GM12878 (cell line): ENCODE measurements at regions not wholly inside any gene's neighbourhood (a gene's known extent, or its start where the extent isn't known, plus 50 kb on each side); places are given as distances from the start of the nearest gene placed in this dataset.

ENCODE experiments used
- ATAC-seq: fragments of 200-7000 bp; cut with Tn5 transposase; 3 replicates; pipeline ENCODE4 v1.9.1; 2020; ENCODE audit warnings: mild to moderate bottlenecking, moderate library complexity
- BruUV-seq: library from RNA; stranded (reverse); fragments of 400-500 nt; replicated peaks from 2 replicates; lab custom pipeline; 2021; lab: Mats Ljungman, UMichigan
- CTCF ChIA-PET: fragments of 300-600 bp; sonication (Branson Sonifier 250); formaldehyde crosslinking; extraction: SDS; loops from one replicate; lab custom pipeline; 2021; ENCODE audit warnings: inconsistent platforms; lab: Yijun Ruan, JAX
- POLR2A ChIA-PET: fragments of 350-600 bp; formaldehyde crosslinking; extraction: SDS; loops from one replicate; lab custom pipeline; 2021; ENCODE audit warnings: inconsistent platforms; lab: Charles Lee
- RAD21 ChIA-PET: fragments of 300-600 bp; sonication (Branson Sonifier 250); formaldehyde crosslinking; loops from one replicate; lab custom pipeline; 2023; ENCODE audit warnings: antibody characterized with exemption; ENCODE audit not compliant: unreplicated experiment; lab: Charles Lee
- SMC1A ChIA-PET: fragments of 300-600 bp; sonication (Branson Sonifier 250); formaldehyde crosslinking; loops from one replicate; lab custom pipeline; 2023; ENCODE audit not compliant: unreplicated experiment, uncharacterized antibody; lab: Charles Lee
- DNase-seq: peaks from one replicate; pipeline ENCODE4 v3.0.0-alpha.2; 2011; ENCODE audit warnings: low read depth, low spot score
- FAIRE-seq: peaks from 3 replicates; lab custom pipeline; 2011; peaks lifted over from hg19 to GRCh38; lab: Jason Lieb, UNC
- H2AFZ ChIP-seq: 2 replicates; pipeline ENCODE4 v1.6.0; 2011; ENCODE audit warnings: low read depth, low read length, control low read depth; ENCODE audit not compliant: control insufficient read depth
- H3K27ac ChIP-seq: 2 replicates; pipeline ENCODE4 v1.5.1; 2011; ENCODE audit warnings: control low read depth; ENCODE audit not compliant: control insufficient read depth, insufficient read depth
- H3K27me3 ChIP-seq, 2 experiments: replicated peaks in 1 of 2; 2 replicates each; pipeline versions ENCODE4 v1.6.0 to v1.6.1; 2011; ENCODE audit warnings: low read length in 1 of 2; ENCODE audit not compliant: control insufficient read depth in 2 of 2, insufficient read depth in 2 of 2
- H3K36me3 ChIP-seq, 2 experiments: 2 replicates each; pipeline ENCODE4 v1.5.1; 2011; ENCODE audit warnings: low read length in 1 of 2; ENCODE audit not compliant: control insufficient read depth in 2 of 2, insufficient read depth in 2 of 2
- H3K4me1 ChIP-seq: 2 replicates; pipeline ENCODE4 v1.6.1; 2011; ENCODE audit warnings: mild to moderate bottlenecking, low read length, moderate library complexity, mixed read lengths; ENCODE audit not compliant: control insufficient read depth, insufficient read depth
- H3K4me2 ChIP-seq: 2 replicates; pipeline ENCODE4 v1.6.0; 2011; ENCODE audit warnings: control low read depth; ENCODE audit not compliant: control insufficient read depth, insufficient read depth
- H3K4me3 ChIP-seq: fragments of 200-600 bp; sonication (generic); 2 replicates; pipeline ENCODE4 v1.5.1; 2016
- H3K79me2 ChIP-seq: 2 replicates; pipeline ENCODE4 v1.6.0; 2011; ENCODE audit warnings: low read length; ENCODE audit not compliant: control insufficient read depth, insufficient read depth
- H3K9ac ChIP-seq: 2 replicates; pipeline ENCODE4 v1.8.0; 2011; ENCODE audit warnings: low read length, control low read depth, mixed read lengths; ENCODE audit not compliant: control insufficient read depth, insufficient read depth
- H3K9me3 ChIP-seq: replicated peaks from 3 replicates; pipeline ENCODE4 v1.5.1; 2011; ENCODE audit warnings: mild to moderate bottlenecking, low read length; ENCODE audit not compliant: control insufficient read depth, insufficient read depth
- H4K20me1 ChIP-seq: 2 replicates; pipeline ENCODE4 v1.6.0; 2011; ENCODE audit not compliant: control insufficient read depth, insufficient read depth
- CEBPZ ChIP-seq: fragments of 150-350 bp; IDR thresholded peaks from 2 replicates; pipeline ENCODE4 v1.6.1; 2016; ENCODE audit warnings: low read depth, low read length
- FOXK2 ChIP-seq: fragments of 450-650 bp; IDR thresholded peaks from 2 replicates; pipeline ENCODE4 v1.6.1; 2017; ENCODE audit warnings: mild to moderate bottlenecking, moderate library complexity
- IRF4 ChIP-seq: IDR thresholded peaks from 2 replicates; pipeline ENCODE4 v1.6.1; 2011; ENCODE audit warnings: low read depth, low read length
- NR2C2 ChIP-seq: IDR thresholded peaks from 2 replicates; pipeline ENCODE4 v1.6.1; 2011; ENCODE audit warnings: borderline replicate concordance, low read depth; ENCODE audit not compliant: control insufficient read depth, insufficient read length
- SUPT20H ChIP-seq: IDR thresholded peaks from 2 replicates; pipeline ENCODE4 v1.6.1; 2011; ENCODE audit warnings: low read depth, mild to moderate bottlenecking, low read length, moderate library complexity, borderline replicate concordance; ENCODE audit not compliant: control insufficient read depth
- TAF1 ChIP-seq: IDR thresholded peaks from 2 replicates; pipeline ENCODE4 v1.6.1; 2011; ENCODE audit warnings: mild to moderate bottlenecking, low read depth, low read length, borderline replicate concordance
- WRNIP1 ChIP-seq: IDR thresholded peaks from 2 replicates; pipeline ENCODE4 v1.6.1; 2011; ENCODE audit warnings: low read depth, low read length, improper control_type of control experiment, borderline replicate concordance
- WGBS: methylation state at CpG from one replicate; pipeline ENCODE4 v1.1.6; 2016; ENCODE audit warnings: low lambda C conversion rate; ENCODE audit not compliant: insufficient replicate concordance, insufficient coverage; ENCODE audit errors: missing lambda C conversion rate; 5-methylcytosine and 5-hydroxymethylcytosine counted together
- in situ Hi-C: fragments of 300-500 bp; cut with MboI; formaldehyde crosslinking; loops from 9 replicates; pipeline ENCODE4 v1.14.3; 2018; ENCODE audit warnings: mixed read lengths
- intact Hi-C: fragments of 100-400 bp; cut with micrococcal nuclease; formaldehyde crosslinking; loops from one replicate; pipeline ENCODE4 v1.14.2; 2022; ENCODE audit not compliant: unreplicated experiment

- TF ChIP-seq FOXK2 (no peak), IRF4 (no peak), NR2C2 (no peak), SUPT20H (no peak), TAF1 (no peak), CEBPZ (no peak)
Observed at GRCh38 chr12:116480210-116480810, 78.9 kb upstream of the MAP1LC3B2 start (continued).

- Histone ChIP-seq H2AFZ (no peak overlapping the region), H3K4me3 (no peak overlapping the region), H3K4me2 (no peak overlapping the region), H3K4me1 (no peaks in the 10 kb centered on the region), H4K20me1 (no peaks in the 10 kb centered on the region), H3K27me3 (peaks cover 0 to 3% of the 10 kb centered on the region in 2 experiments; a peak in 1 of 4 replicates), H3K36me3 (no peaks in the 10 kb centered on the region), H3K27ac (no peak overlapping the region), H3K9me3 (no peaks in the 10 kb centered on the region; the same call in 2 of the 3 replicates), H3K79me2 (no peaks in the 10 kb centered on the region), H3K9ac (no peak overlapping the region)
- BruUV-seq, result no TSS peak
- in situ Hi-C loops (no loop called here), intact Hi-C loops (no loop called here)
- ChIA-PET CTCF (no interaction called here), SMC1A (no interaction called here), RAD21 (no interaction called here), POLR2A (interaction anchor here (0.5 kb wide), 1 partner anchor 11 kb away, joined by 3 read pairs; no protein-coding TSS in a partner anchor)
- TF ChIP-seq WRNIP1, result no peak
- 54% methylated on average over 9 of the region's 9 CpGs for WGBS
- FAIRE-seq (no peak), DNase-seq (no peak), ATAC-seq (no peak)
Observed at GRCh38 chr12:116481726-116482125, 77.5 kb upstream of the MAP1LC3B2 start.
